Activated naive CD4-positive, alpha-beta T cell treated with anti-CD3 and anti-CD28 coated beads for 36 hours (primary cell): ENCODE measurements at regions not wholly inside any gene's neighbourhood (a gene's known extent, or its start where the extent isn't known, plus 50 kb on each side); places are given as distances from the start of the nearest gene placed in this dataset.

ENCODE experiments used
- CTCF ChIA-PET: fragments of 350-600 bp; sonication (Branson Sonifier 250); formaldehyde crosslinking; loops from one replicate; lab custom pipeline; 2021; ENCODE audit warnings: antibody characterized with exemption; lab: Charles Lee
- DNase-seq: peaks from one replicate; pipeline ENCODE4 v3.0.0-alpha.2; 2020
- H3K27ac Mint-ChIP-seq: one replicate; pipeline ENCODE4 v1.8.0; 2021; ENCODE audit warnings: mild to moderate bottlenecking, mixed read lengths
- H3K27me3 Mint-ChIP-seq: one replicate; pipeline ENCODE4 v1.8.0; 2021; ENCODE audit warnings: low read depth, mixed read lengths
- H3K36me3 Mint-ChIP-seq: one replicate; pipeline ENCODE4 v1.8.0; 2021; ENCODE audit warnings: low read depth, mixed read lengths
- H3K4me1 Mint-ChIP-seq: one replicate; pipeline ENCODE4 v1.8.0; 2021; ENCODE audit warnings: low read depth, mixed read lengths
- H3K4me3 Mint-ChIP-seq: one replicate; pipeline ENCODE4 v1.8.0; 2021; ENCODE audit warnings: mild to moderate bottlenecking, moderate library complexity, mixed read lengths
- H3K9me3 Mint-ChIP-seq: one replicate; pipeline ENCODE4 v1.8.0; 2021; ENCODE audit warnings: mixed read lengths
- intact Hi-C: fragments of 100-400 bp; cut with micrococcal nuclease; formaldehyde crosslinking; loops from one replicate; pipeline ENCODE4 v1.15.1; 2023

DNA sequence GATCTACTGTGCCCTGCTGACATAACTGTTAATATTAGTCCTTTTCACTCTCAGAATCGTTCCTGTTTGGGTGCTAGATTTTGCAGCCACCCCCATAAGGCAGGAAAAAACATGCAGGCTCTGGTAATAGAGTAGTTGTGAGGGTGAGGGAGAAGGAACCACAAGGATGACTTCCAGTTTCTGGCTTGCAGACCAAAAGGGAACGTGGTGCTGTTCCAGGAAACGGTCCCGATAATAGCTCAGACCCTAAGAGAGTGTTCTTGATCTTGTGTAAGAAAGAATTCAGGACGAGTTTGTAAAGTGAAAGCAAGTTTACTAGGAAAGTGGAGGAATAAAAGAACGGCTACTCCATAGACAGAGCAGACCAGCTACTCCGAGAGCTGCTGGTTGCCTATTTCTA is 50.7 kb upstream of the RHOU start:
- no peaks in the 10 kb centered on the region for H3K4me1 Mint-ChIP-seq
- intact Hi-C loops, result no loop called here
- H3K36me3 Mint-ChIP-seq, result no peaks in the 10 kb centered on the region
- no peak for DNase-seq
- no peak overlapping the region for H3K4me3 Mint-ChIP-seq
- H3K9me3 Mint-ChIP-seq, result no peaks in the 10 kb centered on the region
- CTCF ChIA-PET, result no interaction called here
- no peak overlapping the region for H3K27ac Mint-ChIP-seq
- peaks cover 32% of the 10 kb centered on the region for H3K27me3 Mint-ChIP-seq

DNA sequence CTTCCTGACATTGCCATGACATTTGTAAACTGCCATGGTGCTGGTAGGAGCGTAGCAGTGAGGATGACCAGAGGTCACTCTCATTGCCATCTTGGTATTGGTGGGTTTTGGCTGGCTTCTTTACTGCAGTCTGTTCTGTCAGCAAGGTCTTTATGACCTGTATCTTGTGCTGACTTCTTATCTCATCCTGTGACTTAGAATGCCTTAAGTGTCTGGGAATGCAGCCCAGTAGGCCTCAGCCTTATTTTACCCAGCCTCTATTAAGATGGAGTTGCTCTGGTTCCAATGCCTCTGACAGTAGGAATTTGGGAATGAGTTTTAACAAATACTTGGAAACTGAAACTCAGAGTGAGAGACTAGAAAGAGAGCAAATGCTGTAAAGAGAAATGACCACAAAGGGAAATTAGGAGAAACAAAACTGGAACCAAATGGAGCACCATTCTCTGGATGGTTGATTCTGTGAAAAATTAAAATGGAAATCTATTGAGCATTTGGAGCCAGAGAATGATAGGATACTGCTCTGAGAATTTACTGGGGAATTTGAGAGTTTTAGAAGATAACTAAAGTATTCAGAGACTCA is 50.1 kb upstream of the RHOU start:
- DNase-seq, result no peak
- H3K4me1 Mint-ChIP-seq, result no peaks in the 10 kb centered on the region
- intact Hi-C loops, result no loop called here
- no peaks in the 10 kb centered on the region for H3K9me3 Mint-ChIP-seq
- H3K27ac Mint-ChIP-seq, result no peak overlapping the region
- H3K27me3 Mint-ChIP-seq, result peaks cover 30% of the 10 kb centered on the region
- H3K4me3 Mint-ChIP-seq, result no peak overlapping the region
- CTCF ChIA-PET, result no interaction called here
- H3K36me3 Mint-ChIP-seq, result no peaks in the 10 kb centered on the region
